ENCODE measurements at regions not wholly inside any gene's neighbourhood (a gene's known extent, or its start where the extent isn't known, plus 50 kb on each side); places are given as distances from the start of the nearest gene placed in this dataset.

DNA sequence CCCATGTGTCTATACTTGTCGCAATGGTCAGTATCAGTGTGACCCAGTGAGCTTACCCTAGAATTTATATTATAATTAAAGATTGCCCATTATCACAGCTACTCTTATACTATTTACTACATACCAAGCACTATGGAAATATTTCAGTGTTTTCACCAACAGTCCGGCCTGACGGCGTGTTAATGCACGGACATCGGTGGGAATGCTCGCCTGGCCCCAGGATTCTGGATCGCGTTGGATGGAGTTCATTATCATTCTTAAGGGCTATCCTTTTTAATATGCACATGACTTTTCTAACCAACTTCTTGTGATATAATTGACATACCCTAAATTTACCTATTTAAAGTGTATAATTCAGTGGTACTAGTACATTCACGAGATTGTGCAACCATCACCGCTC lies 51.8 kb upstream of the AFDN start:
- DNase-seq (ENCODE audit: low spot score) = no peak

- DNase-seq (ENCODE audit: low spot score) = no peak
Measured at GRCh38 chr6:167776906-167777627, 49.6 kb upstream of the AFDN start.

Measured in pons (tissue), 1 donor.